Suppressor macrophage (primary cell): ENCODE measurements at regions not wholly inside any gene's neighbourhood (a gene's known extent, or its start where the extent isn't known, plus 50 kb on each side); places are given as distances from the start of the nearest gene placed in this dataset.
A peak's percentile ranks its signal among the peaks of the same experiment; 100 is the strongest.
"Not testable (repeated sequence)": the region's sequence is repeated elsewhere in the genome, so short reads cannot be mapped to it uniquely, and the experiment has no call there.

Source experiments
- DNase-seq, 4 experiments: peaks; one replicate each; pipeline ENCODE4 v3.0.0-alpha.2; 2020 to 2022

GRCh38 chr18:23311351-23312121 lies 141.6 kb upstream of the RIOK3 start:
- no peak for DNase-seq

- DNase-seq: no peak
Observed at GRCh38 chr18:23313379-23313778, 139.7 kb upstream of the RIOK3 start.

GRCh38 chr18:23314672-23315071 lies 138.4 kb upstream of the RIOK3 start:
- no peak for DNase-seq

- no peak for DNase-seq
Observed at GRCh38 chr18:23316316-23316715, 136.8 kb upstream of the RIOK3 start.

- DNase-seq: no peak
Observed at GRCh38 chr18:23316988-23317387, 136.1 kb upstream of the RIOK3 start.

GRCh38 chr18:23317975-23318675 lies 135.0 kb upstream of the RIOK3 start:
- DNase-seq: no peak

GRCh38 chr18:23320709-23321236 lies 132.3 kb upstream of the RIOK3 start:
- DNase-seq: peak in 1 of 4 experiments; percentile 15

GRCh38 chr18:23321996-23322395 lies 131.1 kb upstream of the RIOK3 start:
- no peak for DNase-seq

GRCh38 chr18:23324056-23324811 lies 128.9 kb upstream of the RIOK3 start:
- no peak for DNase-seq

- DNase-seq: no peak
Observed at GRCh38 chr18:23324861-23325260, 128.2 kb upstream of the RIOK3 start.

GRCh38 chr18:23329671-23330070 lies 123.4 kb upstream of the RIOK3 start:
- not testable (repeated sequence) for DNase-seq

GRCh38 chr18:23330423-23330822 lies 122.7 kb upstream of the RIOK3 start:
- no peak for DNase-seq

GRCh38 chr18:23331091-23331920 lies 121.8 kb upstream of the RIOK3 start:
- DNase-seq: no peak

- DNase-seq: no peak
Observed at GRCh38 chr18:23332356-23332755, 120.7 kb upstream of the RIOK3 start.

GRCh38 chr18:23333827-23334226 lies 119.3 kb upstream of the RIOK3 start:
- DNase-seq: no peak

- no peak for DNase-seq
Observed at GRCh38 chr18:23334569-23334968, 118.5 kb upstream of the RIOK3 start.

GRCh38 chr18:23336101-23336500 lies 117.0 kb upstream of the RIOK3 start:
- DNase-seq: no peak

- DNase-seq: no peak
Observed at GRCh38 chr18:23337599-23338444, 115.3 kb upstream of the RIOK3 start.

GRCh38 chr18:23340661-23341060 lies 112.4 kb upstream of the RIOK3 start:
- DNase-seq: no peak

GRCh38 chr18:23341383-23341782 lies 111.7 kb upstream of the RIOK3 start:
- DNase-seq: no peak

- DNase-seq: no peak
Observed at GRCh38 chr18:23341983-23342382, 111.1 kb upstream of the RIOK3 start.
